NCI-H2081 treated with DMSO at 0.1 percent for 48 hours (cell line): ENCODE measurements at regions not wholly inside any gene's neighbourhood (a gene's known extent, or its start where the extent isn't known, plus 50 kb on each side); places are given as distances from the start of the nearest gene placed in this dataset.
"Not testable (repeated sequence)": the region's sequence is repeated elsewhere in the genome, so short reads cannot be mapped to it uniquely, and the experiment has no call there.

Experiments used
- DNase-seq: peaks from one replicate; lab custom pipeline; 2025; lab: John Stamatoyannopoulos, UW

- no peak for DNase-seq
Measured at GRCh38 chr16:48054881-48055601, 100.8 kb downstream of the ABCC12 start.

- no peak for DNase-seq
Measured at GRCh38 chr16:48053418-48053745, 102.4 kb downstream of the ABCC12 start.

GRCh38 chr16:48052731-48053417 is 102.9 kb downstream of the ABCC12 start:
- DNase-seq: no peak

GRCh38 chr16:48050871-48051270 is 104.9 kb downstream of the ABCC12 start:
- no peak for DNase-seq

GRCh38 chr16:48049847-48050246 is 105.9 kb downstream of the ABCC12 start:
- no peak for DNase-seq

- no peak for DNase-seq
Measured at GRCh38 chr16:48047720-48048119, 108.1 kb downstream of the ABCC12 start.

- DNase-seq: no peak
Measured at GRCh38 chr16:48047241-48047640, 108.6 kb downstream of the ABCC12 start.

- no peak for DNase-seq
Measured at GRCh38 chr16:48044117-48044516, 111.7 kb downstream of the ABCC12 start.

- no peak for DNase-seq
Measured at GRCh38 chr16:48041981-48042421, 113.8 kb downstream of the ABCC12 start.

GRCh38 chr16:48035142-48035541 is 120.7 kb downstream of the ABCC12 start:
- DNase-seq: no peak

GRCh38 chr16:48030926-48031325 is 124.9 kb downstream of the ABCC12 start:
- DNase-seq: no peak

GRCh38 chr16:48029768-48030167 is 126.0 kb downstream of the ABCC12 start:
- DNase-seq: no peak

GRCh38 chr16:48025359-48025758 is 130.4 kb downstream of the ABCC12 start:
- no peak for DNase-seq

GRCh38 chr16:48024042-48024441 is 131.8 kb downstream of the ABCC12 start:
- DNase-seq: no peak

GRCh38 chr16:48022496-48022895 is 133.3 kb downstream of the ABCC12 start:
- no peak for DNase-seq

GRCh38 chr16:48020617-48021016 is 135.2 kb downstream of the ABCC12 start:
- DNase-seq: not testable (repeated sequence)

GRCh38 chr16:48014349-48015135 is 141.3 kb downstream of the ABCC12 start:
- no peak for DNase-seq

- no peak for DNase-seq
Measured at GRCh38 chr16:48013491-48013901, 142.3 kb downstream of the ABCC12 start.

GRCh38 chr16:48011878-48012658 is 143.7 kb downstream of the ABCC12 start:
- no peak for DNase-seq

- no peak for DNase-seq
Measured at GRCh38 chr16:48011466-48011865, 144.3 kb downstream of the ABCC12 start.

- no peak for DNase-seq
Measured at GRCh38 chr16:48008011-48008525, 147.7 kb downstream of the ABCC12 start.

GRCh38 chr16:48004141-48004695 is 151.6 kb downstream of the ABCC12 start:
- no peak for DNase-seq
